KMS-11 (cell line): ENCODE measurements at regions not wholly inside any gene's neighbourhood (a gene's known extent, or its start where the extent isn't known, plus 50 kb on each side); places are given as distances from the start of the nearest gene placed in this dataset.

Experiments
- H2AFZ ChIP-seq: fragments of 200-600 bp; sonication (generic); 2 replicates; pipeline ENCODE4 v1.6.1; 2016; ENCODE audit warnings: antibody characterized with exemption, mixed run types, low read depth
- H3K27ac ChIP-seq: fragments of 200-600 bp; sonication (generic); 2 replicates; pipeline ENCODE4 v1.6.1; 2016; ENCODE audit warnings: mild to moderate bottlenecking, mixed run types
- H3K27me3 ChIP-seq: fragments of 200-600 bp; sonication (generic); 2 replicates; pipeline ENCODE4 v1.6.1; 2017; ENCODE audit warnings: mild to moderate bottlenecking, low read depth, mixed run types, moderate library complexity; ENCODE audit not compliant: insufficient read depth
- H3K36me3 ChIP-seq: fragments of 200-600 bp; sonication (generic); 2 replicates; pipeline ENCODE4 v1.6.1; 2017; ENCODE audit warnings: mild to moderate bottlenecking, mixed run types; ENCODE audit not compliant: insufficient read depth
- H3K4me1 ChIP-seq: fragments of 200-600 bp; sonication (generic); 2 replicates; pipeline ENCODE4 v1.6.1; 2016; ENCODE audit warnings: mild to moderate bottlenecking, low read depth, mixed run types; ENCODE audit not compliant: poor library complexity, severe bottlenecking
- H3K4me2 ChIP-seq: fragments of 200-600 bp; sonication (generic); 2 replicates; pipeline ENCODE4 v1.7.0; 2016; ENCODE audit warnings: mild to moderate bottlenecking, mixed run types
- H3K4me3 ChIP-seq: fragments of 200-600 bp; sonication (generic); IDR thresholded peaks from 2 replicates; pipeline ENCODE4 v1.6.1; 2017; ENCODE audit warnings: low read depth, low read length, mixed read lengths; ENCODE audit not compliant: insufficient read depth
- H3K79me2 ChIP-seq: fragments of 200-600 bp; sonication (generic); 2 replicates; pipeline ENCODE4 v1.6.1; 2016; ENCODE audit warnings: low read depth, mixed run types; ENCODE audit not compliant: insufficient read depth
- H3K9ac ChIP-seq: fragments of 200-600 bp; sonication (generic); 2 replicates; pipeline ENCODE4 v1.6.1; 2016; ENCODE audit warnings: mild to moderate bottlenecking, mixed run types
- H4K20me1 ChIP-seq: fragments of 200-600 bp; sonication (generic); 2 replicates; pipeline ENCODE4 v1.6.1; 2016; ENCODE audit warnings: mild to moderate bottlenecking, mixed run types; ENCODE audit not compliant: insufficient read depth
- TF ChIP-seq, protein P1 (sequence below): fragments of 200-600 bp; sonication (generic); conservative IDR thresholded peaks from 2 replicates; pipeline ENCODE4 v1.6.1; 2017; ENCODE audit warnings: low read depth, mild to moderate bottlenecking, antibody characterized with exemption, low read length, moderate library complexity, mixed read lengths

DNA sequence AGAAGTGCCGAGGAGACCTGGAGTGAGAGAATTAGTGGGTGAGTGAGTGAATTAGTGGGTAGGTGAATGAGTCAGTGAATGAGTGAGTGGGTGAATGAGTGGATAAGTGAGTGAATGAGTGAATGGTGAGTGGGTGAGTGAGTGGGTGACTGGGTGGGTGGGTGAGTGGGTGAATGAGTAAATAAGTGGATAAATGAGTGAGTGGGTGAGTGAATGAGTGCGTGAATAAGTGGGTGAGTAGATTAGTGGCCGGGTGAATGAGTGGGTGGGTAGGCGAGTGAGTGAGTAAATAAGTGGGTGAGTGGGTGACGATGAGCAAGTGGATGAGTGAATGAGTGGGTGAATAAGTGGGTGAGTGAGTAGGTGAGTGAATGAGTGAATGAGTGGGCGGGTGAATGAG is 243.7 kb upstream of the MGMT start:
- no peak overlapping the region for H3K4me2 ChIP-seq
- H3K4me1 ChIP-seq: no peaks in the 10 kb centered on the region
- no peak overlapping the region for H3K27ac ChIP-seq
- H3K4me3 ChIP-seq: no peak overlapping the region
- no peaks in the 10 kb centered on the region for H3K27me3 ChIP-seq
- TF ChIP-seq, protein P1, sequence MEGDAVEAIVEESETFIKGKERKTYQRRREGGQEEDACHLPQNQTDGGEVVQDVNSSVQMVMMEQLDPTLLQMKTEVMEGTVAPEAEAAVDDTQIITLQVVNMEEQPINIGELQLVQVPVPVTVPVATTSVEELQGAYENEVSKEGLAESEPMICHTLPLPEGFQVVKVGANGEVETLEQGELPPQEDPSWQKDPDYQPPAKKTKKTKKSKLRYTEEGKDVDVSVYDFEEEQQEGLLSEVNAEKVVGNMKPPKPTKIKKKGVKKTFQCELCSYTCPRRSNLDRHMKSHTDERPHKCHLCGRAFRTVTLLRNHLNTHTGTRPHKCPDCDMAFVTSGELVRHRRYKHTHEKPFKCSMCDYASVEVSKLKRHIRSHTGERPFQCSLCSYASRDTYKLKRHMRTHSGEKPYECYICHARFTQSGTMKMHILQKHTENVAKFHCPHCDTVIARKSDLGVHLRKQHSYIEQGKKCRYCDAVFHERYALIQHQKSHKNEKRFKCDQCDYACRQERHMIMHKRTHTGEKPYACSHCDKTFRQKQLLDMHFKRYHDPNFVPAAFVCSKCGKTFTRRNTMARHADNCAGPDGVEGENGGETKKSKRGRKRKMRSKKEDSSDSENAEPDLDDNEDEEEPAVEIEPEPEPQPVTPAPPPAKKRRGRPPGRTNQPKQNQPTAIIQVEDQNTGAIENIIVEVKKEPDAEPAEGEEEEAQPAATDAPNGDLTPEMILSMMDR: no peak
- no peak overlapping the region for H2AFZ ChIP-seq
- no peaks in the 10 kb centered on the region for H3K79me2 ChIP-seq
- no peaks in the 10 kb centered on the region for H4K20me1 ChIP-seq
- no peaks in the 10 kb centered on the region for H3K36me3 ChIP-seq
- H3K9ac ChIP-seq: no peak overlapping the region

DNA sequence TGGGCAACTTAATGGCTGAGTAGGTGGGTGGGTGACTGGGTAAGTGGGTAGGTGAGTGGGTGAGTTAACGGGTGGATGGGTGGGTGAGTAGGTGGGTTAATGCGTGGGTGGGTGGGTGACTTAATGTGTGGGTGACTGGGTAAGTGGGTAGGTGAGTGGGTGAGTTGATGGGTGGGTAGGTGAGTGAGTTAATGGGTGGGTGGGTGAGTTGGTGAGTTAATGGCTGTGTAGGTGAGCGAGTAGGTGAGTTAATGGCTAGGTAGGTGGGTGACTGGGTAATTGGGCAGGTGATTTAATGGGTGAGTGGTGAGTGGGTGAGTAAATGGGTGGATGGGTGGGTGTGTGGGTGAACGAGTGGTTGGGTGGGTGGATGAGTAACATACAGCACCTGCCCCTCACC is 243.0 kb upstream of the MGMT start:
- Histone ChIP-seq H3K4me2 (no peak overlapping the region), H3K79me2 (no peaks in the 10 kb centered on the region), H3K9ac (no peak overlapping the region), H4K20me1 (no peaks in the 10 kb centered on the region), H2AFZ (no peak overlapping the region), H3K27me3 (no peaks in the 10 kb centered on the region), H3K4me1 (no peaks in the 10 kb centered on the region), H3K36me3 (no peaks in the 10 kb centered on the region), H3K4me3 (no peak overlapping the region), H3K27ac (no peak overlapping the region)
- TF ChIP-seq, protein P1: no peak

DNA sequence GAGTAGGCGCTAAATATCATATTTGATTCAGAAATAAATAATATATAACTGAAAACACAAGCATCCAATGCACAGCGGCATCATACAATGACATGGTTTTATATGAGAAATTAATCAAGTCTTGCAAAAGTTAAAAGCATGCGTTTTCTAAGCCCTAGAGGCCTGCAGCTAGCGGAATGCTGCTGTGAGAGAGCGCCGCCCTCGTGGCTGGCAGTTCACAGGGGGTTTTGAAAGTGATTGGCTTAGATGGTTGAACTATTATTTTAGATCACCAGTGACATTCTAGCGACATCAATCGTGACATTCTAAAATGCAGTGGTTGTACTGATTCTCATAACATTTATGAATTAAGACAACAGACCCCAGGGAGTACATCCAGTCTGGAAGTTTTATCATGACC is 235.2 kb upstream of the MGMT start:
- Histone ChIP-seq H3K36me3 (no peaks in the 10 kb centered on the region), H3K9ac (no peak overlapping the region), H3K4me3 (no peak overlapping the region), H3K4me2 (no peak overlapping the region), H3K27me3 (no peaks in the 10 kb centered on the region), H4K20me1 (no peaks in the 10 kb centered on the region), H3K79me2 (no peaks in the 10 kb centered on the region), H3K4me1 (no peaks in the 10 kb centered on the region), H2AFZ (no peak overlapping the region), H3K27ac (no peak overlapping the region)
- TF ChIP-seq, protein P1: no peak

DNA sequence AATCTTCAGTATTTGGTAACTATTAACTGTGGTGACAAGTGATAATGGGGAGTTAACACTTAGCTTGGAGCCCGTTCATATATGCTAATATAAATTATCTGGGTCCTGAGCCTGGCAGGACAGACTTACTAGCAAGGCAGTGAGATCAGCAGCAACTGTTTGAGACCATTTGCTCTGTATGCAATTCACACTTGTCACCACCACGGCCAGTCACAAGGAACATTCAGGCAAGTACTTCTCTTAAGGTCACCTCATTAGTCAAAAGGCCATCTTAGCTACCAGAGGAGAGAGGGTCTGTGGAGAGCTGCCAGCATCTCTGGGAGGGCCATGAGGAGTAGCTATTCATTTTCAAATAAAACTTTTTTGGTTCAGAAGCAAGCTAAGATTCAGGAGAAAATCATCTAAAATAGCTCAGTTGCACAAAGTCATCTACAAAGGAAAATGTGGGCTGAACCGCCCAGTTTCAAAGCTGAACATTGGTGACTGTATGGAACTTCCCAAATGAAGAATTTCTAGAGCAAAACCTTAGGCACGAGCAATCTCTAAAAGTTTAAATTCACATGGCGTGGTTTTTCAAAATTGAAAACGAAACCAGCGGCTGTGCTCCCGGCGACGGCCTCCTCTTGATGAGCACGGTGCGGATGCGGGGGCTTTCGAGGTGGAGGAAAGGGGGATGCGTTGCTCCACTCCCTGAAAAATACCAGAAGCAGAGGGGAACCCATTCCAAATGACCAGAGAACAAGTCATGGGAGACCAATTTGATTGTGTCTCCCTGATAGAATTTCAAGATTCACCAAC is 233.5 kb upstream of the MGMT start:
- Histone ChIP-seq H3K27ac (no peak overlapping the region), H3K4me3 (no peak overlapping the region), H3K9ac (no peak overlapping the region), H3K4me1 (no peaks in the 10 kb centered on the region), H3K27me3 (no peaks in the 10 kb centered on the region), H2AFZ (no peak overlapping the region), H3K4me2 (no peak overlapping the region), H3K36me3 (no peaks in the 10 kb centered on the region), H3K79me2 (no peaks in the 10 kb centered on the region), H4K20me1 (no peaks in the 10 kb centered on the region)
- TF ChIP-seq, protein P1: no peak
